HG03354 (cell line): ENCODE measurements at regions not wholly inside any gene's neighbourhood (a gene's known extent, or its start where the extent isn't known, plus 50 kb on each side); places are given as distances from the start of the nearest gene placed in this dataset.

Experiments
- ATAC-seq: cut with Tn5 transposase; IDR thresholded peaks from one replicate; pipeline ENCODE4 v1.9.1; 2021; ENCODE audit warnings: mild to moderate bottlenecking; ENCODE audit not compliant: unreplicated experiment, poor library complexity, severe bottlenecking

- ATAC-seq = no peak
These were observed 691.6 kb downstream of the DIAPH3 start for GRCh38 chr13:59472134-59472533.

GRCh38 chr13:59474696-59475095 is 689.0 kb downstream of the DIAPH3 start:
- no peak for ATAC-seq

- no peak for ATAC-seq
These were observed 687.8 kb downstream of the DIAPH3 start for GRCh38 chr13:59475911-59476310.

- ATAC-seq = no peak
These were observed 687.4 kb downstream of the DIAPH3 start for GRCh38 chr13:59476366-59476765.

- ATAC-seq = no peak
These were observed 686.7 kb downstream of the DIAPH3 start for GRCh38 chr13:59477011-59477410.

GRCh38 chr13:59478908-59479307 is 684.8 kb downstream of the DIAPH3 start:
- no peak for ATAC-seq

DNA sequence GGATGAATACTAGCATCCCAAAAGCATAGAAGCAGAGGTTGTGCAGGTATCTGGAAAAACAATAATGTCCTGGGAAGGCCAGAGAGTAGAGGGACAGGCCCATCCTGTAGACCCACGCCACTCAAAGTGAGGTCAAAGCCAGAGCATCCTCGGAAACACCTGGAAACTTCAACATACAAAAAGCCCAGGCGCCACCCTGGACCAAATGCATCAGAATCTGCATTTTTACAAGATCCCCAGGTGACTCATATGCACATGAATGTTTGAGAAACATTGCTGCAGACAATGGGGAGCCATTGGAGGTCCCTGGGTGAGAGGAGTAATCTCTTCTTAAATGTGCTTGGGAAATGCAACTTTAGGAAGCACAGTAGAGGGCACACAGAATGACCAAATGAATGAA is 684.1 kb downstream of the DIAPH3 start:
- no peak for ATAC-seq

DNA sequence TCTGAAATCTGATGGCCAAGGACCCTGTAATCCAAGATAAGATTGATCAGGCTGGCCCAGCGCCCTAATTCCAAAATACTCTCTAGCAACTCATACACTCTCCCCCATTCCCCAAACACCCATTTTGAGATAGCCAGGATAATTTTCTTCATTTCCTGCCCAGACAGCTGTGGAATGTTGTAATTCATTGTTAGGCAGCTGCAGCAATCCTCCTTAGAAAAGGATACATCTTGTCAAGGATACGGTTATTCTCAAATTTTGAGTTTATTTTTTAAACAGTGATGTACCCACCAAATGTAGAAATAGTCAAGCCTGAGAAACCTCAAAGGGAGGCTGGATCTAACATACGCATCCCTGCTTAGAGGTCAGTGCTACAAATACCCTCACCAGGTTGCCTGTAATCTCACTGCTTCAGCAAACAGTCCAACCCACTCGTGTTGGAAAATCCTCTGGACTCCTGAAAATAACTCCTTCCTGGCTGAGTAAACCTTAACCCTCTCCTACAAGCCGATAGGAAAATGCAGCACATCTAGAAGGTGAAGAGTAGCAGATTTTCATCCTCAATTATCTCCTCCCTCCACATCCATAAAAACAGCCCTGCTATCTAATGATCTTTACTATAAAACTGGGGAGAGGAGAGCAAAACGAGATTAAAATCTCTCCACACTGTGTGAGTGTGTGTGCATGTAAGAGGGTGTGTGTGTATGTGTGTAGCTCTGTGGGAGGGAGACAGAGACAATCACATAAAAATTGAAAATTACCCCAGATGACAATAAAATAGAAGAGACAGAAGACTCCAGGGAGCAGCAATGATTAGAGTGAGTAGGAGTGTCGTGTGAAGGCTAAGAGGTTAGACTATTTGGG is 683.1 kb downstream of the DIAPH3 start:
- no peak for ATAC-seq

DNA sequence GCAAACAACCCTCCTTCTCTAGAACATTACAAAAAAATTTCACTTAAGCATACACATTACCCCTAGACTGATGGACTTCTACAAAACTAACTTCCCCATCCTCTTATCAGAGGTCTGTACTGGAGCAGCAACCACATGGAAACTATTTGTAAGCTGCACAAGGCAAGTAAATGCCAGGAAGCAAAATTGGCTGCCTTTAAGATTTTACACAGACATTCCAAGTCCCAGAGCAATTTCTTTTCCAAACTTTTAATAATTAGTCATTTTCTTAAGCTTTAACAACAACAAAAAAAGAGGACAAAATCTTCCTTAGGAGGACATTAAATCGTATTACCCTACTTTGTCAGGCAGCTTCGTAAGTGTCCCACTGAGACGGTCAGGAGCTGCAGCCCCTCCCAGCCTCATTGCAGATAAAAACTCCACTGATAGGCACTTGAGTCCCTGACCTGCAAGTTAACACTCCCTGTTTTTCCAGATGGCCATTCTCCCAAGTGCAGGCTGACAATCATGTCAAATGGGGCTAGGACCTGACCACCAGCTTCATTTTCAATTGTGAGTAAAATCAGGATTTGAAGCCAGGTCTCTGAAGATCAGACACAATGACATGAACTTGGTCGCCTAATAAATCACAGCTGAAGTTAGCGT is 680.1 kb downstream of the DIAPH3 start:
- ATAC-seq = no peak

DNA sequence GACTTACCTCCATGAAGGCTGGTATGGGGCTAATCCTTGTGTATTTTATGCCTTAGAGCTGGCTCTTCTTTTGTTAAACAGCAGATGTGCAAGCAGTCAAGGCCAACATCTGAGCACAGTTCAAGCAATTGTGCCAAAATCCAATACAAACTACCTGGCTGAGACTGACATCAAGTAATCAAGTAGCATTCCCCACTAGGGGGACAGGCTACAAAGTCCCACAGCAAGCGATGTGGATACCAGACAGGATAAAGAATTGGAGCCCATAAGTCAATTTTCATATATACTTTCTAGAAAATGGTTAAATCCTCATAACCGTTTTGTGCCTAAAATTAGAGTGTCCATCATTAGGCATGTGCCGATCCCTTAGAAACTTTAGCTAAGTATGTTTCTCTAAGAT is 675.8 kb downstream of the DIAPH3 start:
- no peak for ATAC-seq

- ATAC-seq = no peak
These were observed 675.3 kb downstream of the DIAPH3 start for GRCh38 chr13:59488436-59488835.

- no peak for ATAC-seq
These were observed 673.1 kb downstream of the DIAPH3 start for GRCh38 chr13:59490651-59491050.

DNA sequence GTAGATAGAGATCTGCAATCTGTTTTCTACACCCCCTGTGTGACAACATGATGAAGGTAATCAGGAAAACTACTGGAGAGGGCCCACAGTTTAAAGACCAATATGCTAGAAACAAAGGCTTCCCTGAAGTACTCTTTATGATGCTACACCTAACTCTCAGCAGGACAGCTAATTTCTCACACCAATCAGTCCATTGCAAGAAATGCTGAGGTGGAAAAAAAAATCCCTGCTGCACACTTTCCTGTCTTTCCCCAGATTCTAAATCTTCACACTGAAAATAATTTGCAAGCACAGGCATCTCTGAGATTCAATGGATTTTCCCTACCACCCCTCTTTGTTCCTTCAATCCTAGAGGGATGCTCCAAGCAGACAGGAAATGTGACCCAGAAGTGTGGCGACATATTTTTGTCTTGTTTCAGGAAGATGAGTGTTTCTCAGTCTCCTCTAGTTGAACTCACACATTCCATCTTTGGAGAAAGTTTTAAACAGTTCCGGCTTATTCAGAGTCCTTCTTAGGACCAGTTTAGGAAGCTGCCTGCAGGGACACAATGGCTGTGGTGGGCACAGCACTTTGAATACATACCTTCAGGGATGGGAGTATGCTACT is 671.6 kb downstream of the DIAPH3 start:
- ATAC-seq = no peak

- no peak for ATAC-seq
These were observed 670.2 kb downstream of the DIAPH3 start for GRCh38 chr13:59493436-59493965.

- no peak for ATAC-seq
These were observed 669.6 kb downstream of the DIAPH3 start for GRCh38 chr13:59494151-59494550.

DNA sequence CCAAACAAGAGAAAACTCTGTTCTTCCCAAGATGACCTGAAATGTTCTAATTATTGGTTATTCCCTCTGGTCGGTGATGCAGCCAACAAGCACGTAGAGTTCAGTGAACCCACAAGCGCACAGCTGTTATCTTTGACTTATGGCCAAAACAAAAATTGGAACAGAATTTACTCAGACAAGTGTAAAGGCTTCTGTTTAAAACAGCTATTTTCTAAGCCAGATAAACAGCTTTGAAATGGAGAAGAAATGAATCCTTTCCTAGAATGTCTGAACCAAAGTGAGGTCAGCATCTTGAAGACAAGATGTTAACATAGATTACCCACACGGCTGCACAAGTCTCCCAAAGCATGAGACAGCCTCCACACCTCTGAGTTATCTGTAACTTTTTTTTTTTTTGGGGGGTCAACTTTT is 669.2 kb downstream of the DIAPH3 start:
- ATAC-seq = no peak

DNA sequence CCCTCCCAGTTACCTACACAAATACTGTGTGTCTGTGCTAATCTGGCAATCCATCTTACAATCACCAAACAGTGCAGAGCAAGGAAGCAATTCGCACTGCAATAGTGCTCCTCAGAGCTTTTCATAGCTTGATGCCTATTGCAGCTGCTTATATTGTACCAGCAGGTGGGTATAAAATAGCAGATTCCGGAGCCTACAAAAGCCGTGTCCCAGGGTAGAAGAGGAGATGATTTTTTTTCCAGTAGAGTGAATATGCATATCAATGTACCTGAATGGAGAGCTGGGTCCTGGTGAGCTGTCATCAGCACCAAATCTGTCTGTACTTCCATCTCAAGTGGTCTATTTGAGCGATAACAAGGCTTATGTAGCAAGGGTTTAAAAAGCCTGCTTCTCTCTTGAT is 668.4 kb downstream of the DIAPH3 start:
- ATAC-seq = no peak

GRCh38 chr13:59495936-59496512 is 667.7 kb downstream of the DIAPH3 start:
- no peak for ATAC-seq

DNA sequence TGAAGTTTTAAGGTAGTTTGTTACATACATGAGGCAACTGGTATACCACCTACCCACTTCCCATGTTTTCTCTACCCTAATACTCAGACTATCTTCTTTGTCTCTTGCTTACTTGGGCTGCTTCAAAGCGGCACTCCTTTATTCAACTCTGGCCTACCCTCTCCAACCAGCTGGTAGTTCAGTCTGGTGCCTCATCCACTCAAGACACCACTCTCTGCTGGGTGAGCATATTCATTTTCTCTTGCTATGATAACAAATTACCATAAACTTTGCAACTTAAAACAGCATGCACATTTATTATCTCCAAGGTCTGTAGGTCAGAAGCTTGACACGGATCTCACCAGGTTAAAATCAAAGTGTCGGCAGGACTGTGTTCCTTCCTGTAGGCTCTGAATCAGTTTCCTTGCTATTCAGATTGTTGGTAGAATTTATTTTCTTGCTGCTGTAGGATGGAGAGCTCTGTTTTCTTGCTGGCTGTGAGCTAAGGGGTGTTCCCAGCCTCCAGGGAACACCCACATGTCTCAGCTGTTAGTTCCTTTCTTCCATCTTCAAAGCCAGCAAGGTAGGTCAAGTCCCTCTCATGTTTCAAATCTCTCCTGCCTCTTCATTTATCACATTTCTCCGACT is 666.0 kb downstream of the DIAPH3 start:
- no peak for ATAC-seq

- no peak for ATAC-seq
These were observed 662.7 kb downstream of the DIAPH3 start for GRCh38 chr13:59501004-59501403.
